Gastrocnemius medialis (tissue), 4 donors: ENCODE measurements at regions not wholly inside any gene's neighbourhood (a gene's known extent, or its start where the extent isn't known, plus 50 kb on each side); places are given as distances from the start of the nearest gene placed in this dataset.

ENCODE experiments used
- POLR2A ChIP-seq, 2 donors: fragments of 450-650 bp; IDR thresholded peaks; one replicate each; pipeline ENCODE4 v1.6.1; 2017; ENCODE audit warnings: antibody characterized with exemption in 2 of 2, mild to moderate bottlenecking in 2 of 2, moderate library complexity in 2 of 2
- TF ChIP-seq, protein P1 (sequence below), 5 experiments: fragments of 450-650 bp in 3 of 5; fragments of 200-600 bp in 2 of 5; sonication (generic) in 2 of 5; IDR thresholded peaks in 4 of 5; conservative IDR thresholded peaks in 1 of 5; 1 replicate in 4 of 5; 2 replicates in 1 of 5; pipeline ENCODE4 v1.5.1; 2016 to 2019; ENCODE audit warnings: antibody characterized with exemption in 5 of 5, mild to moderate bottlenecking in 3 of 5, moderate library complexity in 3 of 5

DNA sequence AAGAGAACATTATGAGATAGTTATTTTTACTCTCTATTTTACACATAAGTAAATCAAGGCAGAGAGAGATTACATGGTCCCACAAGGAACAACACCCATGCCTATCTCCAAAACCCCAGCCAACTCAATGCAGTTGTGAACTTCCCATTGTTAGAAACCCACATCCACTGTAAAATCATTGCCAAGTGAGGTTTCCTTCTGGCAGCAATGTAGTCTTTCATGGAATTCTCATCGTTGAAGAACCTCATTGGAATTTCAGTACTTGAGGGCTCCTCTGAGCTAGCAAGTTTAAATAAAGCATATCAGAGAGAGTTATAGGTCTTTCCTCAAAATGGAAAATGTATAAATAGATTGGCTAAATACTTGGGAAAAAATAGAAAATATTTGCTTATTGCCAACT lies 105.2 kb downstream of the RAD51AP2 start:
- TF ChIP-seq POLR2A (IDR thresholded peaks at IDR 0.05) = no peak
- TF ChIP-seq, protein P1, sequence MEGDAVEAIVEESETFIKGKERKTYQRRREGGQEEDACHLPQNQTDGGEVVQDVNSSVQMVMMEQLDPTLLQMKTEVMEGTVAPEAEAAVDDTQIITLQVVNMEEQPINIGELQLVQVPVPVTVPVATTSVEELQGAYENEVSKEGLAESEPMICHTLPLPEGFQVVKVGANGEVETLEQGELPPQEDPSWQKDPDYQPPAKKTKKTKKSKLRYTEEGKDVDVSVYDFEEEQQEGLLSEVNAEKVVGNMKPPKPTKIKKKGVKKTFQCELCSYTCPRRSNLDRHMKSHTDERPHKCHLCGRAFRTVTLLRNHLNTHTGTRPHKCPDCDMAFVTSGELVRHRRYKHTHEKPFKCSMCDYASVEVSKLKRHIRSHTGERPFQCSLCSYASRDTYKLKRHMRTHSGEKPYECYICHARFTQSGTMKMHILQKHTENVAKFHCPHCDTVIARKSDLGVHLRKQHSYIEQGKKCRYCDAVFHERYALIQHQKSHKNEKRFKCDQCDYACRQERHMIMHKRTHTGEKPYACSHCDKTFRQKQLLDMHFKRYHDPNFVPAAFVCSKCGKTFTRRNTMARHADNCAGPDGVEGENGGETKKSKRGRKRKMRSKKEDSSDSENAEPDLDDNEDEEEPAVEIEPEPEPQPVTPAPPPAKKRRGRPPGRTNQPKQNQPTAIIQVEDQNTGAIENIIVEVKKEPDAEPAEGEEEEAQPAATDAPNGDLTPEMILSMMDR (IDR thresholded peaks at IDR 0.05 in 4 of 5, conservative IDR thresholded peaks at IDR 0.05 in 1 of 5) = no peak
